SJSA1 (cell line): ENCODE measurements at regions not wholly inside any gene's neighbourhood (a gene's known extent, or its start where the extent isn't known, plus 50 kb on each side); places are given as distances from the start of the nearest gene placed in this dataset.

Experiments used
- DNase-seq, 2 experiments: peaks; one replicate each; pipeline ENCODE4 v3.0.0-alpha.2; 2015 to 2020; ENCODE audit warnings: low spot score in 2 of 2, low read depth in 1 of 2
- H3K27ac ChIP-seq: fragments of 250-450 bp; sonication (Bioruptor Pico); 2 replicates; pipeline ENCODE4 v1.5.1; 2020; ENCODE audit warnings: mild to moderate bottlenecking, moderate library complexity
- H3K27me3 ChIP-seq: fragments of 250-450 bp; sonication (Bioruptor Pico); replicated peaks from 2 replicates; pipeline ENCODE4 v1.5.1; 2020; ENCODE audit warnings: mild to moderate bottlenecking, moderate library complexity
- H3K36me3 ChIP-seq: fragments of 250-450 bp; sonication (Bioruptor Pico); 2 replicates; pipeline ENCODE4 v1.5.1; 2020; ENCODE audit warnings: mild to moderate bottlenecking
- H3K4me1 ChIP-seq: fragments of 250-450 bp; sonication (Bioruptor Pico); replicated peaks from 2 replicates; pipeline ENCODE4 v1.6.1; 2021; ENCODE audit warnings: mild to moderate bottlenecking
- H3K4me3 ChIP-seq: fragments of 250-450 bp; sonication (Bioruptor Pico); 2 replicates; pipeline ENCODE4 v1.5.1; 2020; ENCODE audit warnings: mild to moderate bottlenecking
- H3K9me3 ChIP-seq: fragments of 250-450 bp; sonication (Bioruptor Pico); replicated peaks from 2 replicates; pipeline ENCODE4 v1.5.1; 2020; ENCODE audit warnings: mild to moderate bottlenecking

DNA sequence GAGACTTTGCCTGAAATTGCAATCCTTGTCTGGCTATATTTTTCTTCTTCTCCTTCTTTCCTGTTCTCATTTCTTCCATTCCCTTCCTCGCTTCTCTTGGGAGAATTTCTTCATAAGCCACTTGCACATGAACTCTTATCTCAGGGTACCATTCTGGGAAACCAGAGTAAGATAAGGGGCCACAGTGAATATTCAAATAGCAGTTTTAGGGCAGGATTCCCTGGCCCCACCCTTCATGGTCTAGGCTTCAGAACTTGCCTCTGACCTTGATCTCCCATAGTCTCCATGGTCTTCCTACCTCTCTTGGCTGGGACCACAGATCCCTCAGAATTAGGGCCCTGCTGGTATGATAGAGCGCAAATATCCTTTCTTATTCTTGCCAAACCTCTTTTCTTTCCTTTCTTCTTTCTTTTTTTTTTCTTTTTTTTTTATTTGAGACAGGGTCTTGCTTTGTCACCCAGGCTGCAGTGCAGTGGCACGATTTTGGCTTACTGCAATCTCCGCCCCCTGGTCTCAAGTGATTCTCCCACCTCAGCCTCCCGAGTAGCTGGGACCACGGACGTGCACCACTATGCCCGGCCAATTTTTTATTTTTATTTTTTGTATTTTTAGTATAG is 123.0 kb upstream of the CITED2 start:
- Histone ChIP-seq H3K4me3 (no peak overlapping the region), H3K27me3 (no peaks in the 10 kb centered on the region), H3K9me3 (no peaks in the 10 kb centered on the region), H3K36me3 (no peaks in the 10 kb centered on the region), H3K27ac (no peak overlapping the region), H3K4me1 (no peaks in the 10 kb centered on the region)
- DNase-seq: no peak

DNA sequence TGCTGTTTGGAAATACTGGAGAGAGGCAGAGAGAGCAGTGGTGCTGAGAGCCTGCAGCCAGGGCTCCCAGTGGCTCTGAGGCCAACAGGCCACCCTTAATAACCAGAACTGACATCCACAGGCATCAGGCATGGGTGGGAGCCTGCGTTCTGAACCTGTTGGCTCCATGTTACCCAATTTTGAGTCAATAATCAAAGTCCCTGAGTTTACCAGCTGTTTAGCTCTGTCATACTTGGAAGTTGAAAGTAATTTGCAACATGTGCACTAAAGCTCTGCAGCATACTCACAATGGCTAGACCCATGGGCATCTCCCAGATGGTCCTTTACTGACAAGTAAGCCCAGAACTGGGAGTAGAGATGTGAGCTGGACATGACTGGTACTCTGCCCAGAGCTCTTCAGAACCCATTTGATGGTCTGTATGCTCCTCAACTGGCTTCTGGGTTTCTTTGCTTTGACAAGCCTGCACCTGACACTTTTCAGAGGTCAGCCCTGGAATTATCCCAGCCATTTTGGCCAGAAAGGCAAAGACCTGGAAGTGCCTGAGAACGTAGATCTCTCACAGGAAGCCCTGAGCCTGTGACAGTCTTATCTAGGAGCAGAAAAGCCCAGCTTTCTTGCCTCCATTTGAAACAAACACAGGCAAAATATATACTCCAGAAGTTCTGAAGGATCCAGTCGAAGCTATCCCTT is 122.4 kb upstream of the CITED2 start:
- Histone ChIP-seq H3K4me1 (no peaks in the 10 kb centered on the region), H3K36me3 (no peaks in the 10 kb centered on the region), H3K4me3 (no peak overlapping the region), H3K9me3 (no peaks in the 10 kb centered on the region), H3K27ac (no peak overlapping the region), H3K27me3 (no peaks in the 10 kb centered on the region)
- DNase-seq: no peak

DNA sequence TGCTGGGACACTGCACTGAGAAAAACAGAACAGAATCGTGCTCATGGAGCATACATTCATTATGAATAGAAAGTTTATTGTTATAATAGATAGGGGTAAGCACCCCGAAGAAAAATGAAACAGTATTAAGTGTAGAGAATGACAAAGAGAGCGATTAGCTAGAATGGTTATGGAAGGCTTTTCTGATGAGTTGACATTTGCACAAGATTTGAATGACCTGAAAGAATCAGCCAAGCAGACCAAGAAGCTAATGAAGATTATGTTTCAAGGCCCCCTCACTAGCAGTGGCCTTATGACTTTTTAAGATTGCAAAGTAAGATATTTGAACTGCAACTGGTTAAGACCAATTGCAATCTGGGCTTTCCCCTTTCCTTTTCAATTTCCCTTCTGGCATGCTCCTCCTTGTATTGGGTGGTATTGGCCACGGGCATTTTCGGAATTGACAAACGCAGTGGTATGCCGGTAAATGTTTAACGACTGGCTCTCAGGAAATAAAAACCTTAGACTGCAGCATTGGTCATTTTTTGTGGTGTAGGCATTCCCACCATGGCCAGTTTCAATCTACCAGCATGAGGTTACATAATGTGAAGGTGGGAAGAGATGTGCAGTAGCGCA is 120.0 kb upstream of the CITED2 start:
- H3K4me1 ChIP-seq: no peaks in the 10 kb centered on the region
- no peaks in the 10 kb centered on the region for H3K36me3 ChIP-seq
- H3K27me3 ChIP-seq: no peaks in the 10 kb centered on the region
- no peak for DNase-seq
- H3K9me3 ChIP-seq: no peaks in the 10 kb centered on the region
- no peak overlapping the region for H3K27ac ChIP-seq
- no peak overlapping the region for H3K4me3 ChIP-seq

DNA sequence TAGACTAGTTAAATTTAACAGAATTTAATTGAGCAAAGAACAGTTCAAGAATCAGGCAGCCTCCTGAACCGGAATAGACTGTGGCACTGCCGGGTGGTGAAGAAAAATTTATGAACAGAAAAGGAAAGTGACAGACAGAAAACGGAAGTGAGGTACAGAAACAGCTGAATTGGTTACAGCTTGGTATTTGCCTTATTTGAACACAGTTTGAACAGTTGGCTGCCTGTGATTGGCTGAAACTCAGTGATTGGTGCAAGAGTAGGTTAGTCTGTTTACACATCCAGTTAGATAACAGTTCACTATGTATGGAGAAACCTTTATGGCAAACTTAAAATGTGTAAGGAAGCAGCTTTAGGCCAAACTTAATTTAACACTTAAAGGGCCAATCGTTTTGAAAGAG is 116.0 kb upstream of the CITED2 start:
- DNase-seq: no peak

DNA sequence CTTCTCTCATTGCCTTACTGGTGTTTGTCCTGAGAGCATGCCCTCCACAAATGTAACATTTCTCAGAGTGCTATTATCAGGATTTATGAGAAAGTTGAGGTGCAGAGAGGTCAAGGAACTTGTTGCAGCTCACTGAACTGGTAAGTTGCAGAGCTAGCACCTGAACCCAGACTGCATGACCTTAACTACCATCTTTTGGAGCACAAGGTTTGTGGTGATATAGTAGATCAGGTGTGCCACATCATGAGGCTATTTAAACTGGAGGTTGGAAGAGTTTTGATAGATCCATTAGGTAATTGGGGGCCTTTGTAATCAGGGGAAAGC is 112.0 kb upstream of the CITED2 start:
- no peaks in the 10 kb centered on the region for H3K36me3 ChIP-seq
- no peak overlapping the region for H3K4me3 ChIP-seq
- no peak overlapping the region for H3K27ac ChIP-seq
- H3K27me3 ChIP-seq: no peaks in the 10 kb centered on the region
- no peak for DNase-seq
- H3K4me1 ChIP-seq: no peaks in the 10 kb centered on the region
- no peaks in the 10 kb centered on the region for H3K9me3 ChIP-seq

More for the DNA sequence above, 116.0 kb upstream of the CITED2 start:
- Histone ChIP-seq H3K4me3 (no peak overlapping the region), H3K4me1 (no peaks in the 10 kb centered on the region), H3K9me3 (no peaks in the 10 kb centered on the region), H3K36me3 (no peaks in the 10 kb centered on the region), H3K27me3 (no peaks in the 10 kb centered on the region), H3K27ac (no peak overlapping the region)

DNA sequence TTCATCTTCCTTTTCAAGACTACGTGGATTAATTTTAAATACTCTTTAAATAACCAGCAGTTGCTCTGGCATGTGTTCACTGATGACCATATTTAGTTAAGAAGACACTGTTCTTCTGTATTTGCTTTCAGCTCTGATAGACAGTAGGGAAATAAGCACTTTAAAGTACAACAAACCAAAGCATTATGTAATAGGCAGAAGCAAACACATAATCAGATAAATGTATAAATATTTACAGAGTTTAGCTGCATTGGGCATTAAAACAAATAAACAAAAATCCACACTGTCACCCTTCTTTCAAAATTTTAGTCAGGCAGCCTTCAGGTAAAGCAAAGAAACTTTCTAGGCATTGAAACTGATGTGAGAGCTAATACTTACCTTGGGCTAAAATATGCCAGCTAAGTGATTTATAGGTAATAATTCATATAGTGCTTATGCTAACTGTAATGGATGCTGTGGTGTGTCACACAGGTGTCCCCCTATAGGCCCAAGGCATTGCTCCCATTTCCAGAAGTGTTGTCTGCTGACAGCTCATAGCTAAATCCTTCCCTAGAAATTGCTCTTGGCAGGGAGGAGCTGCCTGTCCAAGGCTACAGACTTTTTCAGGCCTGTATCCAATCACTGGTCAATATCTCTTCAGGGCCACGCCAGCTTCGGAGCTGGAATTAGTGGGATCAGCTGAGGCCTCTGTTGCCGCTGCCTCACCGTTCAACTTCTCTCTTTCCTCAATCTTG is 111.5 kb upstream of the CITED2 start:
- H3K4me1 ChIP-seq: no peaks in the 10 kb centered on the region
- H3K4me3 ChIP-seq: no peak overlapping the region
- no peaks in the 10 kb centered on the region for H3K9me3 ChIP-seq
- H3K27me3 ChIP-seq: no peaks in the 10 kb centered on the region
- no peak for DNase-seq
- no peak overlapping the region for H3K27ac ChIP-seq
- H3K36me3 ChIP-seq: no peaks in the 10 kb centered on the region

DNA sequence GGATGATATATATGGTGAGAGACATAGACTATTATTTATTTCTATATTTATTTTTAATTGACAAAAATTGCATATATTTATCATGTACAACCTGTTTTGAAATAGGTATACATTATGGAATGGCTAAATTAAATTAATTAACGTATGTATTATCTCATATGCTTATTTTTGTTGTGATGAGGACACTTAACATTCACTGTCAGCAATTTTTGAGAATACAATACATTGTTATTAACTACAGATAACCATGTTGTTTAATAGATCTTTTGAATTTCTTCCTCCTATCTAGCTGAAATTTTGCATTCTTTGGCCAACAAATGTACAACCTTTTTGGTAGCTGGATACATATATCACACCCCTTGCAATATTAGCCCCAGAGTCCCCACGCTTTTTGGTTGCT is 110.7 kb upstream of the CITED2 start:
- H3K36me3 ChIP-seq: no peaks in the 10 kb centered on the region
- no peak overlapping the region for H3K27ac ChIP-seq
- no peaks in the 10 kb centered on the region for H3K27me3 ChIP-seq
- H3K9me3 ChIP-seq: no peaks in the 10 kb centered on the region
- H3K4me1 ChIP-seq: no peaks in the 10 kb centered on the region
- DNase-seq: no peak
- no peak overlapping the region for H3K4me3 ChIP-seq

DNA sequence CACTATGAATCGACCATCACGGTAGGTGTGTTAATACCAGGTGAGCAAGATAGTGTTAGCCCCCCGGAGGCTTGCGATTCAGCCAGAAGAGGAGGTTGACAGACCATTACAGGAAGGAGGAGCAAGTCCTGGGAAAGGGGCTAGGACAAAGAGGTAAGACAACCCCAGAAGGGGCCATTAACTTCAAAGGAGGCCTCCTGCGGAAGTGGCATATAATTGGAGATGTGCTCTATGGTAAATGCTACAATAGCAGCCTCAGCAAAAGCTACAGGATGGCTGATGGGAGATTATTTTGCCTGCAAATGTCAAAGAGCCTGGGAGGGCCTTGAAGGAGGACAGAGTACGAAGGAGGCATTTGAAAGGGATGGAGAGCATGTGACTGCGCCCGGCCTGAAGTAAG is 108.6 kb upstream of the CITED2 start:
- Histone ChIP-seq H3K36me3 (no peaks in the 10 kb centered on the region), H3K27me3 (no peaks in the 10 kb centered on the region), H3K9me3 (no peaks in the 10 kb centered on the region), H3K4me3 (no peak overlapping the region), H3K27ac (no peak overlapping the region), H3K4me1 (no peaks in the 10 kb centered on the region)
- no peak for DNase-seq

DNA sequence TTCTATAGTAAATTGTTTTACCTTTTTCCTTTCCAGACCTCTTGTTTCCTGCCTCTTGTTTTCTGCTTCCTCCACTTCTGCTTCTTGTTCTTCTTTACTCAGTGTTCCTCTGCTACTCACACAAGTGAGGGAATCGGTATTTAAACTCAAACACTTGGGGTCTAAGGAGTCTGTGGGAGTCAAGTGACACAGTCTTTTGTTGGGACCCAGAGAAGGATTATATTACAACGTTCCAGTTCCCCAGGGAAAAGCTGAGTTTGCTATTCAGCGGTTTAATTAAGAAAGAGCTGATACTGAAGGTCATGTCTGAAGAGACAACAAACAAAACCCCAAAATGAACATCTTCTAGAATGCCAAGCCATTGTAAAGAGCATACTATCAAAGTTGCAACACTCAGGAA is 107.8 kb upstream of the CITED2 start:
- DNase-seq: no peak
- H3K27me3 ChIP-seq: no peaks in the 10 kb centered on the region
- no peaks in the 10 kb centered on the region for H3K9me3 ChIP-seq
- H3K4me1 ChIP-seq: no peaks in the 10 kb centered on the region
- no peaks in the 10 kb centered on the region for H3K36me3 ChIP-seq
- H3K4me3 ChIP-seq: no peak overlapping the region
- H3K27ac ChIP-seq: no peak overlapping the region

DNA sequence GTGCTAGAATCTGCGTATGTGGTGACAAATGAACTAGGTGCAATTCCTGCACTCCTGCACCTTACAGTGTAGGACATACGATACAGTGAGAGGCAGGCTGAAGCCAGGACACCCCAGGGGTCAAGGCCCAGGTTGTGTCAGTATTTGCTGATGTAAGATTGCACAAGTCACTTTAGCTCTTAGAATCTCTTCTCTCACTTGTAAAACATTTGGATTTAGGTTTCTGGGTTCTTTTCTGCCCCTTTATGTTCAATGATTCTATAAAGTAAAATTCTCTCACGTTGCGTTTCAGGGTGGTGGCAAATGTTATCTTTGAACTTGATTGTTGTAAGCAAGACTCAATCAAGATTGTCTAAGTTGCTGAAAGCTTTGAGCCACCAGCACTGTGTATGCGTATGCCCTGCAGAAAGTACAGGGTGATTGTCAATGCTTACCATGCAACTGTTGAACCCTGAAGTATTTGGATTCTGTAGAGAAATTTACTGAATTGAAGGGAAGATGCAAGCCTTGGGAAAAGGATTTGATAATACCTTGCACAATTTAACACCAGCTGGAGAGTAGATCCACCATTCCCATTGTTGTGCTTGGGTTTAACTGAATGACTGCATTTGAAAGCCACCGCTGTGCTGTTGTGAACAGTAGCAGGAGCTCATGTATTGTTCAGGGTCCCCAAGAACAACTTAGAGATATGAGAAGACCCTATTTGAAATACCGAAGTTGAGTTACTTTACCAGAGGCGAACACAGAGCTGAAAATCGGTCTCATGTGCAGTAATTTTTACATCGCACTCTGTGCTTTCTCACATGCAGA is 106.1 kb upstream of the CITED2 start:
- H3K4me3 ChIP-seq: no peak overlapping the region
- no peaks in the 10 kb centered on the region for H3K36me3 ChIP-seq
- no peaks in the 10 kb centered on the region for H3K4me1 ChIP-seq
- no peak overlapping the region for H3K27ac ChIP-seq
- no peaks in the 10 kb centered on the region for H3K27me3 ChIP-seq
- no peak for DNase-seq
- no peaks in the 10 kb centered on the region for H3K9me3 ChIP-seq

DNA sequence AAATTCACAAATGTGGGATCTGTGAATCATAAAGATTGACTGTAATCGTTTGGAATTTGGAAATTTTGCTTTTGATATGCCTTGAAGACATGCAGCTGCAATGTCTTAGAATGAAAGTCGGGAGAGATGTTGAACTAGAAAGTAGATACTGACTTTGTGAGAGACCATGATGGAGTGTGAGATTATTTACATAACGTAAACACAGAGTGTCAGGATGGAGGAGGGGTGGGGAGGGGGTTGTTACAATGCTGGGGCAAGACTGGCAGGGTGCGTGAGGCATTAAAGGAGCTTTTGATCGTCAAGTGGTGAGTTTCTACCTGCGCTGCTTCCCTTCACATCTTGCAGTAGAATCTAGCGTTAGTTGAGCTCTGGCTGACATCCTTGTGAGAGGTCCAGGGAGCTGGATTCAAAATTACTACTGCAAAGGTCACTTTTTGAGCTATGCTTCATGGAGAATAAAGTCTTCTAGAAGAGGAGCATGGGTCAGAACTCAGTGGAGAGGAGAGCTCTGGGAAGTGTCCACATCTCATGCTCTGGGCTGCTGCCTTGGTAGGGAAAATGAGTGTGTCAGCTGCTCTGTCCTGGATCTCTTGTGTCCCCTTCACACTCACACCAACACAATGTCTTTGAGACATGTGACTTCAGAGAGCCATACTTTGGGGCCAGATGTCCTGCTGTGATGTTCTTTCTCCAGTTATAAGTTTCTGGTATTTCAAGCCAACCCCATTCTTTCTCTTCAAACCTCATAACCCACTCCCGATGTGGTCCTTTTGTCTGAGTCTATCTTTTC is 105.2 kb upstream of the CITED2 start:
- Histone ChIP-seq H3K27ac (no peak overlapping the region), H3K36me3 (no peaks in the 10 kb centered on the region), H3K9me3 (no peaks in the 10 kb centered on the region), H3K27me3 (no peaks in the 10 kb centered on the region), H3K4me3 (no peak overlapping the region), H3K4me1 (peaks cover 2% of the 10 kb centered on the region)
- DNase-seq: no peak

DNA sequence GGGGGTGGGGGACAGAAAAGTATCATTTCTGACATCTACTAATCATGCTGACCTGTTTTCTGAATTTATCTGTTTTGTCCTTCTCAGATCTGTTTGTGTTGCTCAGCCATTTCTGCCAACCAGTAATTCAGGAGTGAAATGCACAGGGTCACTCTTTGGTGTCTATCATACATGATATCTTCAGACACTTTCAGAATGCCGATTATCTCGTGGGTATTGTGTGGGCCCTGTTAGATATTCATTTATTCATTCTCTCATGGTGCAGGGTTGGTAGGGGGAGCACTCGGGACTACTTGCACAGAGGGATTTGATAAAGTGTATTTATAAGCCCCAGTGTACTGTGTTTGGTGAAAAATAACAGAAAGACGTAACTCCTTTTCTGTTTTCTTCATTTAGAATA is 101.2 kb upstream of the CITED2 start:
- Histone ChIP-seq H3K9me3 (no peaks in the 10 kb centered on the region), H3K27me3 (no peaks in the 10 kb centered on the region), H3K4me3 (no peak overlapping the region), H3K36me3 (no peaks in the 10 kb centered on the region), H3K27ac (no peak overlapping the region), H3K4me1 (peaks cover 16% of the 10 kb centered on the region)
- no peak for DNase-seq

DNA sequence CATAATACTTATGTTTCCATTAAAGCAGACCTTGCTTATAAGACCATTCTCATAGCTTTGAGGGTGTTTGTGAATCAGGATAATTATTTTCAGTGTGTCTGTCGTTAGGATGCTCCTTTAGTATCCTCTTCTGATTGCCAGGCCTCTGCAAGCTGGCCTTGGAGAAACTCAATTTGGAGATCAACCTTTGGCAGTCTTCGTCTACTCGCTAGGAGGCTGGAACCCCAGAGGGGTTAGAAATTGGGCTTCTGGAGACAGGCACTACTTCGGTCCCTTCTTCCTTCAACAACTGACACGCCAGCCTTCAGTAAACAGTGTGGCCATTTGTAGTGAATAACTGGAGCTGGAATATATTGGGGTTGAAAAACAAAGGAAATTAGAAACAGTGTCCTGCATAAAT is 100.8 kb upstream of the CITED2 start:
- H3K4me1 ChIP-seq: peaks cover 16% of the 10 kb centered on the region
- H3K36me3 ChIP-seq: no peaks in the 10 kb centered on the region
- DNase-seq: no peak
- H3K27ac ChIP-seq: no peak overlapping the region
- no peaks in the 10 kb centered on the region for H3K9me3 ChIP-seq
- H3K4me3 ChIP-seq: no peak overlapping the region
- no peaks in the 10 kb centered on the region for H3K27me3 ChIP-seq
